ENCODE measurements at regions not wholly inside any gene's neighbourhood (a gene's known extent, or its start where the extent isn't known, plus 50 kb on each side); places are given as distances from the start of the nearest gene placed in this dataset.

GRCh38 chr18:59957957-59958356 is 58.2 kb downstream of the PMAIP1 start:
- Histone ChIP-seq H3K4me3 (no peak overlapping the region), H3K27me3 (no peaks in the 10 kb centered on the region), H3K27ac (no peak overlapping the region), H3K9me3 (no peaks in the 10 kb centered on the region), H3K4me1 (no peaks in the 10 kb centered on the region), H3K36me3 (no peaks in the 10 kb centered on the region)
- intact Hi-C loops (cut with DNase I; ENCODE audit: low total_unique reads) = loop anchor here (2.0 kb wide), 1 partner anchor 49 kb away; no protein-coding TSS in a partner anchor
- TF ChIP-seq POLR2AphosphoS5 (IDR thresholded peaks at IDR 0.05) = no peak
- TF ChIP-seq POLR2A (IDR thresholded peaks at IDR 0.05) = no peak
- TF ChIP-seq CTCF (IDR thresholded peaks at IDR 0.05) = no peak
- DNase-seq (ENCODE audit: low spot score in 2 of 2) = no peak

- TF ChIP-seq CTCF (IDR thresholded peaks at IDR 0.05) (no peak), POLR2AphosphoS5 (IDR thresholded peaks at IDR 0.05) (no peak), POLR2A (IDR thresholded peaks at IDR 0.05) (no peak)
- H3K27ac ChIP-seq = no peak overlapping the region
- DNase-seq (ENCODE audit: low spot score in 2 of 2) = no peak
- H3K27me3 ChIP-seq = no peaks in the 10 kb centered on the region
- no peaks in the 10 kb centered on the region for H3K4me1 ChIP-seq
- H3K36me3 ChIP-seq = no peaks in the 10 kb centered on the region
- H3K4me3 ChIP-seq = no peak overlapping the region
- no peaks in the 10 kb centered on the region for H3K9me3 ChIP-seq
- intact Hi-C loops (cut with DNase I; ENCODE audit: low total_unique reads) = no loop called here
These were observed 55.0 kb downstream of the PMAIP1 start for GRCh38 chr18:59954755-59955156.

- TF ChIP-seq POLR2A (IDR thresholded peaks at IDR 0.05) (no peak), CTCF (IDR thresholded peaks at IDR 0.05) (no peak), POLR2AphosphoS5 (IDR thresholded peaks at IDR 0.05) (no peak)
- intact Hi-C loops (cut with DNase I; ENCODE audit: low total_unique reads) = no loop called here
- no peaks in the 10 kb centered on the region for H3K4me1 ChIP-seq
- H3K9me3 ChIP-seq = no peaks in the 10 kb centered on the region
- no peak for DNase-seq (ENCODE audit: low spot score in 2 of 2)
- H3K4me3 ChIP-seq = no peak overlapping the region
- no peak overlapping the region for H3K27ac ChIP-seq
- H3K27me3 ChIP-seq = no peaks in the 10 kb centered on the region
- no peaks in the 10 kb centered on the region for H3K36me3 ChIP-seq
These were observed 54.4 kb downstream of the PMAIP1 start for GRCh38 chr18:59954241-59954640.

Measured in breast epithelium (tissue), 4 donors.